Stomach (tissue), 4 donors: ENCODE measurements at regions not wholly inside any gene's neighbourhood (a gene's known extent, or its start where the extent isn't known, plus 50 kb on each side); places are given as distances from the start of the nearest gene placed in this dataset.

Source experiments
- POLR2A ChIP-seq, 4 donors: fragments of 450-650 bp; IDR thresholded peaks; one replicate each; pipeline ENCODE4 v1.6.1; 2016; ENCODE audit warnings: antibody characterized with exemption in 4 of 4, control low read depth in 2 of 4, mild to moderate bottlenecking in 1 of 4, moderate library complexity in 1 of 4
- POLR2AphosphoS5 ChIP-seq, 3 donors: sonication (generic); formaldehyde crosslinking; IDR thresholded peaks; one replicate each; pipeline ENCODE4 v1.6.1; 2016; ENCODE audit warnings: antibody characterized with exemption in 3 of 3

DNA sequence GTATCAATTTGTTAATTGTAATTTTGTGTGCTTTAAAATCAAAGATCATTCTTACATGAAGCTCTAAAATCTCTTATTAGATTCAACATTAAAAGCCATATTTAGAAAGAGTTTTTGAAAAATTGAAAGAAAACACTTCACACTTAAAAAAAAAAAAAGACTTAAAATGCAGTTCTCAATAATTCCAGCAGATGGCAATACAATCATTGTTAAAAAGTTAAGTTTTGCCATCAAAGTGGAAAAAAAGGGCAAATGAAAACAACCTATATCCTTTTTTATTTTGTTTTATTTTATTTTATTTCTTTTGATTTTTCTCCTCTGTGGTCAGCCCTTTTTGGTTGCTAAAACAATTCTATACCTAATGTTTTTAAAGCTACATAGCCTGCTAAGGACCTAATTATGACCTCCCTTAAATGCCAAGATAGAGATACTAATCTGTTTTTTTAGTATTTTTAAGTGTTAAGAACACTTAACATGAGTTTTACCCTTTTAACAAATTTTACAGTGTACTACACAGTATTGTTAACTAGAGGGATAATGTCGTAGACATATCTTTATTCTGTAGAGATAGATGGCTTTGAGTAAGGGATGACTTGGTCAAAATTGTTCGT, 154.2 kb upstream of the DAB2 start:
- TF ChIP-seq POLR2A (IDR thresholded peaks at IDR 0.05), result no peak
- no peak for TF ChIP-seq POLR2AphosphoS5 (IDR thresholded peaks at IDR 0.05)
